ENCODE measurements at regions not wholly inside any gene's neighbourhood (a gene's known extent, or its start where the extent isn't known, plus 50 kb on each side); places are given as distances from the start of the nearest gene placed in this dataset.
A peak's percentile ranks its signal among the peaks of the same experiment; 100 is the strongest.
"Not testable (repeated sequence)": the region's sequence is repeated elsewhere in the genome, so short reads cannot be mapped to it uniquely, and the experiment has no call there.

- no peak for DNase-seq
These were observed 51.0 kb upstream of the RCBTB2 start for GRCh38 chr13:48583859-48584311.

GRCh38 chr13:48585456-48585840 is 52.6 kb upstream of the RCBTB2 start:
- DNase-seq: peak in 34 of 51 donors; percentile 10 to 87 (median 50)

GRCh38 chr13:48586591-48587103 is 53.8 kb upstream of the RCBTB2 start:
- DNase-seq: peak in 20 of 51 donors; percentile 6 to 60 (median 28)

- DNase-seq: no peak
These were observed 55.2 kb upstream of the RCBTB2 start for GRCh38 chr13:48588120-48588519.

- DNase-seq: no peak
These were observed 57.4 kb upstream of the RCBTB2 start for GRCh38 chr13:48590141-48590901.

GRCh38 chr13:48591124-48591872 is 58.4 kb upstream of the RCBTB2 start:
- DNase-seq: not testable (repeated sequence)

- no peak for DNase-seq
These were observed 59.2 kb upstream of the RCBTB2 start for GRCh38 chr13:48591889-48592687.

- no peak for DNase-seq
These were observed 59.8 kb upstream of the RCBTB2 start for GRCh38 chr13:48592688-48593049.

GRCh38 chr13:48593536-48593935 is 60.2 kb upstream of the CYSLTR2 start:
- DNase-seq: no peak

GRCh38 chr13:48594096-48594815 is 59.5 kb upstream of the CYSLTR2 start:
- no peak for DNase-seq

- DNase-seq: peak in 25 of 51 donors; percentile 3 to 63 (median 29)
These were observed 58.0 kb upstream of the CYSLTR2 start for GRCh38 chr13:48595431-48596429.

GRCh38 chr13:48600374-48601364 is 53.1 kb upstream of the CYSLTR2 start:
- no peak for DNase-seq

GRCh38 chr13:48602296-48603016 is 51.3 kb upstream of the CYSLTR2 start:
- DNase-seq: no peak

- no peak for DNase-seq
These were observed 50.4 kb upstream of the CYSLTR2 start for GRCh38 chr13:48603375-48603774.

Data from hypothalamus (tissue), 51 donors.